GM19193 (cell line): ENCODE measurements at regions not wholly inside any gene's neighbourhood (a gene's known extent, or its start where the extent isn't known, plus 50 kb on each side); places are given as distances from the start of the nearest gene placed in this dataset.

Experiments used
- POLR2A ChIP-seq: IDR thresholded peaks from 4 replicates; pipeline ENCODE4 v1.6.1; 2011; ENCODE audit not compliant: insufficient read depth, insufficient read length; ENCODE audit errors: extremely low read depth

- no peak for TF ChIP-seq POLR2A
These were observed 239.9 kb upstream of the SLC10A2 start for GRCh38 chr13:103306163-103306562.

GRCh38 chr13:103303078-103303651 lies 236.9 kb upstream of the SLC10A2 start:
- TF ChIP-seq POLR2A, result no peak

DNA sequence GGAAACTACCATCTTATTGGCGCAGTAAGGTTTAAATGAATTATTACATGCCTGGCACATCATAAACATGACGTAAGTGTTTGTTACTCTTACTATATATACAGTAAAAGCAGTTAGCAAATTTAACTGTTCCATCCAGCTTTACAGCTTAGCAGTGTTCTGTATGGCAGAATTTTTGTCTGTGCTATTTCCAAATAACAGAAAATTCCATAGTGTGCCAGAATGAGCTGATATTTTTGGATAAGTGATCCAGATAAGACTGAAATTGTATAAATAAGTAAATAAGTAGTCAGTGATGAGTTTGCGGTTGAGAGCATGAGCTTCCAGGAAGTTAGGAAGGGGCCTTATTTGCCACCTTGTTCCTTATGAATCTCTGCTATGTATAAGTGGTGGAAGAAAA lies 236.5 kb upstream of the SLC10A2 start:
- TF ChIP-seq POLR2A, result no peak

GRCh38 chr13:103299079-103299478 lies 232.9 kb upstream of the SLC10A2 start:
- TF ChIP-seq POLR2A, result no peak

DNA sequence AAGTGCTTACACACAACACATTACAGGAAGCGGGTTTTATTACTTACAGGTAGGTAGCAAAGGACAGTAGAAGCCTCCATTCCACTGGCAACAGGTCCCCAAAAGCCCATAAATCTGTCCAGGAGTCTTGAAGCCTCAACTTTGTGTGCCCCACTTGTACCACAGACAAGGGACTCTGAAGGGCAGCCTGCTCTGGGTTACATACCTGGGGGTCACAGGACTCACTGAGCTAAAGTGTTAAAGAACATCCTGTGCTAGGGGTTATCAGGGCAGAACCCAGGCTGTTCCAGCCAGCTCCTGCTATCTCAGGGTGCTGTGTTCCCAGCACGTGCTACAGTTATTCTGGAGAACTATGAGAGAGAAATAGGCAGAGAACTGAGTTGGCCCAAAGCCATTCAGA lies 230.9 kb upstream of the SLC10A2 start:
- TF ChIP-seq POLR2A, result no peak

- TF ChIP-seq POLR2A, result no peak
These were observed 225.8 kb upstream of the SLC10A2 start for GRCh38 chr13:103291798-103292572.

GRCh38 chr13:103291226-103291625 lies 225.0 kb upstream of the SLC10A2 start:
- TF ChIP-seq POLR2A, result no peak

DNA sequence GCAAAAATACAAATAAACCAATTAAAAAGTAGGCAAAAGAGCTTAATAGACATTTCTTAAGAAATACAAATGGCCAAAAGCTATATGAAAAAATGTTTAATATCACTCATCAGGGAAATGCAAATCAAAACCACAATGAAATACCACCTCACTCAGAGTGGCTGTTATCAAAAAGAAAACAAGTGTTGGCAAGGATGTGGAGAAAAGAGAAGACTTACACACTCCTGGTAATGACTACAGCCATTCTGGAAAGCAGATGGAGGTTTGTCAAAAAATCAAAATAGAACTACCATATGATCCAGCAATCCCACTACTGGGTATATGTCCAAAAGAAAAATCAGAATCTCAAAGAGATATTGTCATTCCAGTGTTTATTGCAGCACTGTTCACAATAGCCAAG lies 223.5 kb upstream of the SLC10A2 start:
- no peak for TF ChIP-seq POLR2A

DNA sequence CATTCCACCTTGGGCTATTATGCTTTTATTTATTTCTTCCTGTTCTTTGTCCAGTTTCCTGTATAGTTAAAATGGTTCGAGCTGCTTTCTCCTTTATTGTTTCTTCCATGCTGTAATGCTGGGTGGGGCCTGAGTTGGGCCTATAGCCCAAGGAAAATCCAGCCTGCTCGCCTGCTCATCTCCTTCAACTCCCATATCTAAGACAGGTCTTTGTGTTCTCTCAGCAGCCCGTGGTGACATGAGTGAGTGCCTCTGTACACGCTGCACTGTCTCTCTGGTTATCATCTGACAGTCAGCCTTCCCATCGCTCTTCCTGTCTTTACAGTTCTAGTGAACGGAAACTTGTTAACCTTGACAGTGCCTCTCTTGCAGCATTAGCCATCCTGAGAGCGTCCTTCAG lies 221.9 kb upstream of the SLC10A2 start:
- no peak for TF ChIP-seq POLR2A

GRCh38 chr13:103287659-103288058 lies 221.4 kb upstream of the SLC10A2 start:
- no peak for TF ChIP-seq POLR2A

DNA sequence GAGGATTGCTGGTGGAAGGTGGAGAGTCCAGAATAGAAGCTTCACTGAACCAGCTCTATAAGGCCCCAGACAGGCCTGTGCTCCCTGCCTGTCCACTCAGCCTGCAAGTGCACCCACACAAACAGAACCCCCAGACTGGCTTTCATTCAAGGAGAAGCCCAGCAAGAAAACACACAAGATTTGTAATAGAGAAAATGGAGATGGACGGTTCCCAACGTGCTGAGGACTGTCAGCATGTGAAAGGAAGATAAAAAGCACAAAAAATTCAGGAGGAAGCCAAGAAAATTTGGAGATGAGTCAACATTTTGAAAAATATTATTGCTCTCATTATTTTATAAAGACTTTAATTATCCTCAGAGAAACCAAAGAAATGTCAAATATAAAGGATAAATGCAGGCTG lies 218.2 kb upstream of the SLC10A2 start:
- TF ChIP-seq POLR2A, result no peak

DNA sequence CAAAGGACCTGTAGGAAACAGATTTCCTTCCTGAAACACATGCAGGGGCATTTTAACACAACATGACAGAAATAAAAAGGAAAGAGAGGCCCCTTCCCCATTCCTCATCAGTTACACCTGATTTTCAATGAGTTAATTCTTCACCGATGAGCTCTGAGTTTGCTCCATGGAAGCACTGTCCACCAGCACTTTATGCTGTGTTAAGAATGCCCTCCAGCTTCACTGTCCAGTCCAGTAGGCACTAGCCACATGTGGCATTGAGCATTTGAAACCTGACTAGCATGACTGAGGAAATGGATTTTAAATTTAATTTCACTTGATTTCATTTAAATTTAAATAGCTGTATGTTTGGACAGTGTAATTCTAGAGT lies 217.2 kb upstream of the SLC10A2 start:
- no peak for TF ChIP-seq POLR2A

DNA sequence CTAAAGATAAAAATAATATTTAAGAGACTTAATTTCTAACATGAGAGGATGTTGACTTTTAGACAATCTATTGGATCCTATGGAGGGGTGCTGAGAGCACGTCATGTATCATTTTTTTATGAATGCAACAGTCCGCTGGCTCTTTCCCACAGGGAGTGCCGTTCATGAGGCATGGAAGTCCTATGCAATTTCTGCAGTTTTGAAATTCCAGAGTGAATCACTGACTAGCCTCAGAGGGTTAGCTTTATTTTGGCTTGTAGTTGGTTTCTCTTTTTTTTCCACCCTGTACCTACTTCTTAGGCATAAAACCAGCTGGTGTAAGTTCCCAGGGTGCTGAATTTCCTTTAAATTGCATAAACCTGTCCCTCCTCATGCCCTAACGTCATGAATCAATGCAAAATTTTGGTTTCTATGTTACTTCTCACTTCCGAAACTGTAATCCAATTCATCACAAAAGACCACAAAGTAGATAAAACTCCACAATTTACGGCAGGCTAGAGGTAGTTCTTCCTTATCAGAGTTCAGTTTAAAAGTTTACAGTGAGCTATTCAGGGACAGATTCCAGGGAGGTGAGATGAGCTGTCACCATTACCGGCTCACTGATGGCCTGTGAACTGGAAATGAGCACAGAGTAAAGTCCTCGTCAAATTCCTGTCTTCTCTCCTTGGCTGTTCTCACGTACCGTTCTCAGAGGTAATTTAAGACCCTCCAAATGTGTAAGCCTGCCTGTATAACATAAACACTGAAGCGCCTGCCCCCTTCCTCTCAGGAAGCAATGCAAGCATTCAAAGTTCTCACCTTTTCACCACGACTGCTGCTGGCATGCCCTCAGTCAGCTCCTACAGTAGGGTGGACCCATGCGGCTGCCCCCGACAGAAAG lies 216.6 kb upstream of the SLC10A2 start:
- no peak for TF ChIP-seq POLR2A

- no peak for TF ChIP-seq POLR2A
These were observed 211.9 kb upstream of the SLC10A2 start for GRCh38 chr13:103277959-103278694.
